ENCODE measurements at regions not wholly inside any gene's neighbourhood (a gene's known extent, or its start where the extent isn't known, plus 50 kb on each side); places are given as distances from the start of the nearest gene placed in this dataset.

DNA sequence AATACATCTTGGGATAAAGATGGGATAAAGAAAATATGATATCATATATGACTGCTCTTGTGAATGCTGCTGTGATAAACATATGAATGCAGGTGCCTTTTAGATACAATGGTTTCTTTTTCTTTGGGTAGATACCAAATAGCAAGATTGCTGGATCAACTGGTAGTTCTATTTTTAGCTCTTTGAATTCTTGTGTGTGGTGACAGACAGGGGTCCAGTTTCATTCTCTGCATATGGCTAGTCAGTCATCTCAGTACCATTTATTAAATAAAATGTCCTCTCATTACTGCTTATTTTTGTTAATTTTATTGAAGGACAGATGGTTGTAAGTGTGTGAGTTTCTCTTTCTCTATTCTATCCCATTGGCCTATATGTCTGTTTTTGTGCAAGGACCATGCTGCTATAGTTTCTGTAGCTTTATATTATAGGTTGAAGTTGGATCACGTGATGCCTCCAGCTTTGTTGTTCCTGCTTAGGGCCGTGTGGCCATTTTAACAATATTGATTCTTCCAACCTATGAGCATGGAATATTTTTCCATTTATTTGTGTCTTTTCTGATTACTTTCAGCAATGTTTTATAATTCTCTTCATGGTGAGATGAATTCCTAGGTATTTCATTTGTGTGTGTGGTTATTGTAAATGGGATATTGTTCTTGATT, 1089.8 kb upstream of the CADM2 start:
- no peak overlapping the region for H2BK15ac ChIP-seq (ENCODE audit: low read depth, low read length)
- no peak overlapping the region for H3K4me2 ChIP-seq (ENCODE audit: insufficient read depth, insufficient read length, low read length)
- DNase-seq, result no peak
- no peak overlapping the region for H4K5ac ChIP-seq (ENCODE audit: insufficient read length, low read depth, low read length)
- H3K27ac ChIP-seq (ENCODE audit: insufficient read length, low read depth, low read length), result no peak overlapping the region
- H4K8ac ChIP-seq (replicated peaks; ENCODE audit: insufficient read length, low read depth, low read length), result no peak overlapping the region
- H4K91ac ChIP-seq (ENCODE audit: insufficient read length, low read depth, low read length), result no peak overlapping the region
- no peak overlapping the region for H3K4me3 Mint-ChIP-seq
- no peak overlapping the region for H3K9ac ChIP-seq (ENCODE audit: extremely low read depth, insufficient read length, low read length)
- H3K14ac ChIP-seq (ENCODE audit: insufficient read depth, low read length), result no peak overlapping the region
- no peaks in the 10 kb centered on the region for H4K20me1 ChIP-seq (ENCODE audit: control insufficient read depth, insufficient read depth, insufficient read length)
- peaks cover under 1 to 3% of the 10 kb centered on the region in 2 experiments; a peak in 3 of 5 replicates for H3K9me3 Mint-ChIP-seq
- H3K4me1 ChIP-seq (ENCODE audit: insufficient read depth, low read length), result no peaks in the 10 kb centered on the region
- no peaks in the 10 kb centered on the region for H3K23me2 ChIP-seq (ENCODE audit: insufficient read length, low read depth, low read length, poor library complexity, severe bottlenecking)
- H2BK120ac ChIP-seq (ENCODE audit: low read depth, low read length, poor library complexity, severe bottlenecking), result no peak overlapping the region
- no peaks in the 10 kb centered on the region for H3K4me1 Mint-ChIP-seq
- no peak overlapping the region for H3K23ac ChIP-seq (ENCODE audit: insufficient read length, low read depth, low read length)
- H2BK5ac ChIP-seq (ENCODE audit: insufficient read length, low read length), result no peak overlapping the region
- no peaks in the 10 kb centered on the region for H3K79me1 ChIP-seq (ENCODE audit: insufficient read depth, low read depth, low read length, poor library complexity, severe bottlenecking)
- WGBS (ENCODE audit: extremely low coverage, insufficient read length, low lambda C conversion rate), result no CpG with 5 or more reads among the region's 2 CpGs
- no peak overlapping the region for H3T11ph ChIP-seq (ENCODE audit: low read length)
- no peak overlapping the region for H2BK12ac ChIP-seq (ENCODE audit: insufficient read length, low read depth, low read length)
- H2BK20ac ChIP-seq (ENCODE audit: low read depth, low read length, poor library complexity, severe bottlenecking), result no peak overlapping the region
- TF ChIP-seq, protein P1, sequence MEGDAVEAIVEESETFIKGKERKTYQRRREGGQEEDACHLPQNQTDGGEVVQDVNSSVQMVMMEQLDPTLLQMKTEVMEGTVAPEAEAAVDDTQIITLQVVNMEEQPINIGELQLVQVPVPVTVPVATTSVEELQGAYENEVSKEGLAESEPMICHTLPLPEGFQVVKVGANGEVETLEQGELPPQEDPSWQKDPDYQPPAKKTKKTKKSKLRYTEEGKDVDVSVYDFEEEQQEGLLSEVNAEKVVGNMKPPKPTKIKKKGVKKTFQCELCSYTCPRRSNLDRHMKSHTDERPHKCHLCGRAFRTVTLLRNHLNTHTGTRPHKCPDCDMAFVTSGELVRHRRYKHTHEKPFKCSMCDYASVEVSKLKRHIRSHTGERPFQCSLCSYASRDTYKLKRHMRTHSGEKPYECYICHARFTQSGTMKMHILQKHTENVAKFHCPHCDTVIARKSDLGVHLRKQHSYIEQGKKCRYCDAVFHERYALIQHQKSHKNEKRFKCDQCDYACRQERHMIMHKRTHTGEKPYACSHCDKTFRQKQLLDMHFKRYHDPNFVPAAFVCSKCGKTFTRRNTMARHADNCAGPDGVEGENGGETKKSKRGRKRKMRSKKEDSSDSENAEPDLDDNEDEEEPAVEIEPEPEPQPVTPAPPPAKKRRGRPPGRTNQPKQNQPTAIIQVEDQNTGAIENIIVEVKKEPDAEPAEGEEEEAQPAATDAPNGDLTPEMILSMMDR (conservative IDR thresholded peaks at IDR 0.05), result no peak
- H3K4ac ChIP-seq (ENCODE audit: low read depth, low read length), result no peak overlapping the region
- no peaks in the 10 kb centered on the region for H3K79me2 ChIP-seq (ENCODE audit: insufficient read depth, low read length)
- H2AK5ac ChIP-seq (ENCODE audit: insufficient read length, low read length), result no peak overlapping the region
- peaks cover 0 to under 1% (median 0%) of the 10 kb centered on the region in 3 experiments; a peak in 1 of 7 replicates for H3K36me3 Mint-ChIP-seq (ENCODE audit: insufficient read depth in 1 of 3, low read depth in 3 of 3)
- no peaks in the 10 kb centered on the region for H3K27me3 Mint-ChIP-seq (ENCODE audit: low read depth)
- H3K27me3 ChIP-seq (ENCODE audit: insufficient read depth, low read length), result no peaks in the 10 kb centered on the region
- H3K9me3 ChIP-seq (ENCODE audit: control insufficient read depth, low read depth, low read length), result no peaks in the 10 kb centered on the region
- no peak overlapping the region for H2AFZ ChIP-seq (ENCODE audit: low read length)
- no peak overlapping the region for H3K27ac Mint-ChIP-seq
- no peak overlapping the region for H3K56ac ChIP-seq (ENCODE audit: insufficient read length, low read depth, low read length)
- H3K18ac ChIP-seq (ENCODE audit: insufficient read length, low read depth, low read length), result no peak overlapping the region
